ENCODE measurements at regions not wholly inside any gene's neighbourhood (a gene's known extent, or its start where the extent isn't known, plus 50 kb on each side); places are given as distances from the start of the nearest gene placed in this dataset.

GRCh38 chr4:158331863-158332262 is 121.6 kb downstream of the TMEM144 start:
- TF ChIP-seq FOXA1 (IDR thresholded peaks at IDR 0.05), result no peak
- no peak for TF ChIP-seq SP1 (IDR thresholded peaks at IDR 0.05)
- TF ChIP-seq BHLHE40 (IDR thresholded peaks at IDR 0.05; ENCODE audit: borderline replicate concordance), result no peak
- no peak for TF ChIP-seq L3MBTL2 (conservative IDR thresholded peaks at IDR 0.05)
- no peak for TF ChIP-seq NFRKB (IDR thresholded peaks at IDR 0.05)
- no peak for TF ChIP-seq FOXK2 (IDR thresholded peaks at IDR 0.05)
- TF ChIP-seq TARDBP (IDR thresholded peaks at IDR 0.05), result no peak
- TF ChIP-seq FOXM1 (IDR thresholded peaks at IDR 0.05; ENCODE audit: borderline replicate concordance), result no peak
- TF ChIP-seq CTBP1 (IDR thresholded peaks at IDR 0.05; ENCODE audit: borderline replicate concordance), result no peak

All from HEK293T (cell line).